ENCODE measurements at regions not wholly inside any gene's neighbourhood (a gene's known extent, or its start where the extent isn't known, plus 50 kb on each side); places are given as distances from the start of the nearest gene placed in this dataset.

- no peak for TF ChIP-seq EZH2 (IDR thresholded peaks at IDR 0.05; ENCODE audit: borderline replicate concordance, low read depth, low read length, severe bottlenecking)
- TF ChIP-seq, protein P1, sequence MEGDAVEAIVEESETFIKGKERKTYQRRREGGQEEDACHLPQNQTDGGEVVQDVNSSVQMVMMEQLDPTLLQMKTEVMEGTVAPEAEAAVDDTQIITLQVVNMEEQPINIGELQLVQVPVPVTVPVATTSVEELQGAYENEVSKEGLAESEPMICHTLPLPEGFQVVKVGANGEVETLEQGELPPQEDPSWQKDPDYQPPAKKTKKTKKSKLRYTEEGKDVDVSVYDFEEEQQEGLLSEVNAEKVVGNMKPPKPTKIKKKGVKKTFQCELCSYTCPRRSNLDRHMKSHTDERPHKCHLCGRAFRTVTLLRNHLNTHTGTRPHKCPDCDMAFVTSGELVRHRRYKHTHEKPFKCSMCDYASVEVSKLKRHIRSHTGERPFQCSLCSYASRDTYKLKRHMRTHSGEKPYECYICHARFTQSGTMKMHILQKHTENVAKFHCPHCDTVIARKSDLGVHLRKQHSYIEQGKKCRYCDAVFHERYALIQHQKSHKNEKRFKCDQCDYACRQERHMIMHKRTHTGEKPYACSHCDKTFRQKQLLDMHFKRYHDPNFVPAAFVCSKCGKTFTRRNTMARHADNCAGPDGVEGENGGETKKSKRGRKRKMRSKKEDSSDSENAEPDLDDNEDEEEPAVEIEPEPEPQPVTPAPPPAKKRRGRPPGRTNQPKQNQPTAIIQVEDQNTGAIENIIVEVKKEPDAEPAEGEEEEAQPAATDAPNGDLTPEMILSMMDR (IDR thresholded peaks at IDR 0.05; ENCODE audit: borderline replicate concordance, extremely low read depth, low read length, poor library complexity, severe bottlenecking): no peak
- H3K9me3 ChIP-seq (ENCODE audit: insufficient read depth, low read length, severe bottlenecking): no peaks in the 10 kb centered on the region
- H3K9ac ChIP-seq (ENCODE audit: low read depth, low read length): no peak overlapping the region
- no peak overlapping the region for H3K4me3 ChIP-seq (ENCODE audit: low read depth in 1 of 2, low read length in 2 of 2)
- no peak overlapping the region for H3K27ac ChIP-seq (ENCODE audit: low read length)
- ATAC-seq (ENCODE audit: insufficient read depth, low read depth) (no peak), DNase-seq (no peak)
- no peak overlapping the region for H3K4me2 ChIP-seq (ENCODE audit: insufficient read depth, low read length)
- H3K36me3 ChIP-seq (ENCODE audit: insufficient read depth, low read length): no peaks in the 10 kb centered on the region
- H3K27me3 ChIP-seq (ENCODE audit: insufficient read depth, low read length, poor library complexity): no peaks in the 10 kb centered on the region
- no peaks in the 10 kb centered on the region for H3K4me1 ChIP-seq (ENCODE audit: insufficient read depth, low read length)
- H2AFZ ChIP-seq (ENCODE audit: low read depth, low read length): no peak overlapping the region
- no peaks in the 10 kb centered on the region for H3K79me2 ChIP-seq (ENCODE audit: insufficient read depth, low read length)
- H4K20me1 ChIP-seq (ENCODE audit: insufficient read depth, low read length): no peaks in the 10 kb centered on the region
Measured at GRCh38 chr9:99472916-99473245, 250.8 kb downstream of the SEC61B start.

DNA sequence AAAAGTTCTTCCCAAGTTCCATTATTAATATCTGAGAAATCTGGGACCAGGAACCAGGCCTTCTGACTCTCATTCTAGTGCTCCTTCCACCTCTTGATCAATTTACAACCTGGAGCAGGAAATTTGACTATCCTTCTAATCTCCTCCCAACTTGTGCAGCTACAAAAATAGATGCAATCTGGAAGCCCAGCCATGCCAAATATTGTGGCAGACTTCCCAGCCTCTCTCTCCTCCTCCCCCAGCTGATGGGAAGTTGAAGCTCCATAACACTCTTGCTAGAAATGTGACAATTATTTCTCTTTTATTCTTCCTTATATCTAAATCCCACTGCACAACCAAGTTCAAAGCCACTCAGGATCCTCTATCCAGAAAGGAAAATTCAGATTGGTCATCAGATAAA lies 252.1 kb downstream of the SEC61B start:
- TF ChIP-seq EZH2 (IDR thresholded peaks at IDR 0.05; ENCODE audit: borderline replicate concordance, low read depth, low read length, severe bottlenecking): no peak
- TF ChIP-seq, protein P1 (IDR thresholded peaks at IDR 0.05; ENCODE audit: borderline replicate concordance, extremely low read depth, low read length, poor library complexity, severe bottlenecking): no peak
- Histone ChIP-seq H3K4me1 (ENCODE audit: insufficient read depth, low read length) (no peaks in the 10 kb centered on the region), H3K27ac (ENCODE audit: low read length) (no peak overlapping the region), H2AFZ (ENCODE audit: low read depth, low read length) (no peak overlapping the region), H3K27me3 (ENCODE audit: insufficient read depth, low read length, poor library complexity) (no peaks in the 10 kb centered on the region), H3K4me2 (ENCODE audit: insufficient read depth, low read length) (no peak overlapping the region), H3K36me3 (ENCODE audit: insufficient read depth, low read length) (no peaks in the 10 kb centered on the region), H3K79me2 (ENCODE audit: insufficient read depth, low read length) (no peaks in the 10 kb centered on the region), H4K20me1 (ENCODE audit: insufficient read depth, low read length) (no peaks in the 10 kb centered on the region), H3K4me3 (ENCODE audit: low read depth in 1 of 2, low read length in 2 of 2) (no peak overlapping the region), H3K9ac (ENCODE audit: low read depth, low read length) (no peak overlapping the region), H3K9me3 (ENCODE audit: insufficient read depth, low read length, severe bottlenecking) (no peaks in the 10 kb centered on the region)
- DNase-seq (no peak), ATAC-seq (ENCODE audit: insufficient read depth, low read depth) (no peak)

DNA sequence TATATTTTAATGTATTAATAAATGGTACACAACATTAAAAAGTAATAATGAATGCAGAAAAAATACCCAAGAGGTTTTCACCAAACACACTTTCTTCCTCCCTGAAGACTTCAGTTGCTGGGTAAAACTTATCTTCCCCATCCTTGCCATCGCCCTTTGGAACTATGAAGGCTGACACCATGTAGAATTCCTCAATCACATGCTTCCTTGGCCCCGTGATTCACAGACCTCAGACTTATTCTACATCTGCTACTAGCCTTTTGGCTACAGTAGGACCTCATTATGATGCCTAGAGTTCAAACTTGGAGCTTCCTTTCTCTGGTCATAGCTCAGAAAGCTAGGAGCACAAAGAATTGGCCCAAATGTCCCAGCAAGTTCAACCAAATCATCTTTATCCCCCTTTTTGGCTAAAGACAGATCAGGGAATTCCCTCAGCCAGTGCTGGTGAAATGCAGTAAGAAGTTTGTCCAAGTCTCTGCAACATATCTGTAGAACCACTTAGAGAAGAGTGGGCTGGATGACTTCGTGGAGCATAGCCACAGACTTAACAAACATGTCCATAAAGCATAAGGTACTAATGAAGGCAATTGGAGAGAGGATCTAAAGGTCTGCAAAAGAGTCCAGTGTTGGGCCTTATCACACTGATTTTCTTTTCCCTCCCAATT lies 253.5 kb downstream of the SEC61B start:
- Histone ChIP-seq H3K36me3 (ENCODE audit: insufficient read depth, low read length) (no peaks in the 10 kb centered on the region), H2AFZ (ENCODE audit: low read depth, low read length) (no peak overlapping the region), H3K9me3 (ENCODE audit: insufficient read depth, low read length, severe bottlenecking) (no peaks in the 10 kb centered on the region), H3K27me3 (ENCODE audit: insufficient read depth, low read length, poor library complexity) (no peaks in the 10 kb centered on the region), H3K4me3 (ENCODE audit: low read depth in 1 of 2, low read length in 2 of 2) (no peak overlapping the region), H3K4me1 (ENCODE audit: insufficient read depth, low read length) (no peaks in the 10 kb centered on the region), H4K20me1 (ENCODE audit: insufficient read depth, low read length) (no peaks in the 10 kb centered on the region), H3K27ac (ENCODE audit: low read length) (no peak overlapping the region), H3K9ac (ENCODE audit: low read depth, low read length) (no peak overlapping the region), H3K79me2 (ENCODE audit: insufficient read depth, low read length) (no peaks in the 10 kb centered on the region), H3K4me2 (ENCODE audit: insufficient read depth, low read length) (no peak overlapping the region)
- no peak for TF ChIP-seq EZH2 (IDR thresholded peaks at IDR 0.05; ENCODE audit: borderline replicate concordance, low read depth, low read length, severe bottlenecking)
- TF ChIP-seq, protein P1 (IDR thresholded peaks at IDR 0.05; ENCODE audit: borderline replicate concordance, extremely low read depth, low read length, poor library complexity, severe bottlenecking): no peak
- DNase-seq (no peak), ATAC-seq (ENCODE audit: insufficient read depth, low read depth) (no peak)

Measured in DND-41 (cell line).